Smooth muscle cell (in vitro differentiated cells): ENCODE measurements at regions not wholly inside any gene's neighbourhood (a gene's known extent, or its start where the extent isn't known, plus 50 kb on each side); places are given as distances from the start of the nearest gene placed in this dataset.
A peak's percentile ranks its signal among the peaks of the same experiment; 100 is the strongest.

ENCODE experiments used
- DNase-seq: peaks from one replicate; lab custom pipeline; 2025; ENCODE audit not compliant: unreplicated experiment; lab: John Stamatoyannopoulos, UW
- H2AFZ ChIP-seq: fragments of 200-600 bp; sonication (generic); 2 replicates; pipeline ENCODE4 v1.6.0; 2016; ENCODE audit warnings: antibody characterized with exemption, low read depth, mild to moderate bottlenecking
- H3F3A ChIP-seq: fragments of 200-600 bp; sonication (generic); 2 replicates; pipeline ENCODE4 v1.6.0; 2017; ENCODE audit warnings: antibody characterized with exemption, low read depth
- H3K27ac ChIP-seq: fragments of 200-600 bp; sonication (generic); 2 replicates; pipeline ENCODE4 v1.5.1; 2016; ENCODE audit warnings: low read depth, mild to moderate bottlenecking
- H3K27me3 ChIP-seq: fragments of 200-600 bp; sonication (generic); 2 replicates; pipeline ENCODE4 v1.6.1; 2016; ENCODE audit warnings: low read depth, mild to moderate bottlenecking
- H3K36me3 ChIP-seq: fragments of 200-600 bp; sonication (generic); 2 replicates; pipeline ENCODE4 v1.5.1; 2016; ENCODE audit warnings: low read depth
- H3K4me1 ChIP-seq: fragments of 200-600 bp; sonication (generic); 2 replicates; pipeline ENCODE4 v1.5.1; 2016; ENCODE audit warnings: low read depth
- H3K4me2 ChIP-seq: fragments of 200-600 bp; sonication (generic); 2 replicates; pipeline ENCODE4 v1.6.0; 2016; ENCODE audit warnings: mild to moderate bottlenecking
- H3K4me3 ChIP-seq: fragments of 200-600 bp; sonication (generic); 2 replicates; pipeline ENCODE4 v1.5.1; 2016; ENCODE audit warnings: mild to moderate bottlenecking
- H3K79me2 ChIP-seq: fragments of 200-600 bp; sonication (generic); 2 replicates; pipeline ENCODE4 v1.6.0; 2016; ENCODE audit warnings: low read depth, mild to moderate bottlenecking
- H3K9ac ChIP-seq: fragments of 200-600 bp; sonication (generic); 2 replicates; pipeline ENCODE4 v1.6.0; 2016; ENCODE audit warnings: low read depth
- H3K9me3 ChIP-seq: fragments of 200-600 bp; sonication (generic); replicated peaks from 2 replicates; pipeline ENCODE4 v1.5.1; 2016; ENCODE audit warnings: low read depth
- H4K20me1 ChIP-seq: fragments of 200-600 bp; sonication (generic); 2 replicates; pipeline ENCODE4 v1.6.0; 2016; ENCODE audit warnings: low read depth
- CTCF ChIP-seq: fragments of 200-600 bp; sonication (generic); IDR thresholded peaks from 2 replicates; pipeline ENCODE4 v1.5.1; 2017; ENCODE audit warnings: borderline replicate concordance, mild to moderate bottlenecking, antibody characterized with exemption; ENCODE audit not compliant: insufficient read depth, poor library complexity, severe bottlenecking
- WGBS: methylation state at CpG from one replicate; pipeline ENCODE4 v1.1.7; 2016; ENCODE audit warnings: low lambda C conversion rate; 5-methylcytosine and 5-hydroxymethylcytosine counted together

- Histone ChIP-seq H3F3A (no peaks in the 10 kb centered on the region), H3K4me1 (no peaks in the 10 kb centered on the region), H2AFZ (no peak overlapping the region), H3K4me3 (no peak overlapping the region), H3K9ac (no peak overlapping the region), H3K36me3 (no peaks in the 10 kb centered on the region), H3K27me3 (no peaks in the 10 kb centered on the region), H3K9me3 (no peaks in the 10 kb centered on the region), H3K79me2 (no peaks in the 10 kb centered on the region), H4K20me1 (no peaks in the 10 kb centered on the region), H3K4me2 (no peak overlapping the region), H3K27ac (no peak overlapping the region)
- WGBS: 90% methylated on average over 2 of the region's 2 CpGs
- peak; percentile 15 for TF ChIP-seq CTCF
- no peak for DNase-seq
Observed at GRCh38 chr18:54043484-54044251, 180.8 kb downstream of the MBD2 start.

GRCh38 chr18:54035927-54036326 is 188.5 kb downstream of the MBD2 start:
- Histone ChIP-seq H3K4me1 (no peaks in the 10 kb centered on the region), H3K27me3 (no peaks in the 10 kb centered on the region)
- DNase-seq: no peak

GRCh38 chr18:54033052-54033451 is 191.4 kb downstream of the MBD2 start:
- Histone ChIP-seq H3K4me3 (no peak overlapping the region), H3K27me3 (no peaks in the 10 kb centered on the region), H4K20me1 (no peaks in the 10 kb centered on the region), H3K9me3 (no peaks in the 10 kb centered on the region), H3K9ac (no peak overlapping the region), H3K4me1 (no peaks in the 10 kb centered on the region), H2AFZ (no peak overlapping the region), H3K27ac (no peak overlapping the region), H3K36me3 (no peaks in the 10 kb centered on the region), H3K79me2 (no peaks in the 10 kb centered on the region), H3K4me2 (no peak overlapping the region), H3F3A (no peaks in the 10 kb centered on the region)
- no peak for TF ChIP-seq CTCF
- no peak for DNase-seq
- 77% methylated on average over 3 of the region's 3 CpGs for WGBS

More at GRCh38 chr18:54035927-54036326, 188.5 kb downstream of the MBD2 start:
- Histone ChIP-seq H3K36me3 (no peaks in the 10 kb centered on the region), H3K4me3 (no peak overlapping the region), H3K9me3 (no peaks in the 10 kb centered on the region), H2AFZ (no peak overlapping the region), H3K9ac (no peak overlapping the region), H3F3A (no peaks in the 10 kb centered on the region), H4K20me1 (no peaks in the 10 kb centered on the region), H3K27ac (no peak overlapping the region), H3K79me2 (no peaks in the 10 kb centered on the region), H3K4me2 (no peak overlapping the region)
- TF ChIP-seq CTCF: no peak

GRCh38 chr18:54032412-54032811 is 192.1 kb downstream of the MBD2 start:
- Histone ChIP-seq H3K79me2 (no peaks in the 10 kb centered on the region), H3K27me3 (no peaks in the 10 kb centered on the region), H3F3A (no peaks in the 10 kb centered on the region), H4K20me1 (no peaks in the 10 kb centered on the region), H3K4me2 (no peak overlapping the region), H2AFZ (no peak overlapping the region), H3K27ac (no peak overlapping the region), H3K4me3 (no peak overlapping the region), H3K9me3 (no peaks in the 10 kb centered on the region), H3K4me1 (no peaks in the 10 kb centered on the region), H3K9ac (no peak overlapping the region), H3K36me3 (no peaks in the 10 kb centered on the region)
- TF ChIP-seq CTCF: no peak
- DNase-seq: no peak
